Hippocampal formation (tissue), 2 donors: ENCODE measurements at regions not wholly inside any gene's neighbourhood (a gene's known extent, or its start where the extent isn't known, plus 50 kb on each side); places are given as distances from the start of the nearest gene placed in this dataset.

ENCODE experiments used
- DNase-seq, 2 donors: peaks; one replicate each; lab custom pipeline; 2025; lab: John Stamatoyannopoulos, UW

DNA sequence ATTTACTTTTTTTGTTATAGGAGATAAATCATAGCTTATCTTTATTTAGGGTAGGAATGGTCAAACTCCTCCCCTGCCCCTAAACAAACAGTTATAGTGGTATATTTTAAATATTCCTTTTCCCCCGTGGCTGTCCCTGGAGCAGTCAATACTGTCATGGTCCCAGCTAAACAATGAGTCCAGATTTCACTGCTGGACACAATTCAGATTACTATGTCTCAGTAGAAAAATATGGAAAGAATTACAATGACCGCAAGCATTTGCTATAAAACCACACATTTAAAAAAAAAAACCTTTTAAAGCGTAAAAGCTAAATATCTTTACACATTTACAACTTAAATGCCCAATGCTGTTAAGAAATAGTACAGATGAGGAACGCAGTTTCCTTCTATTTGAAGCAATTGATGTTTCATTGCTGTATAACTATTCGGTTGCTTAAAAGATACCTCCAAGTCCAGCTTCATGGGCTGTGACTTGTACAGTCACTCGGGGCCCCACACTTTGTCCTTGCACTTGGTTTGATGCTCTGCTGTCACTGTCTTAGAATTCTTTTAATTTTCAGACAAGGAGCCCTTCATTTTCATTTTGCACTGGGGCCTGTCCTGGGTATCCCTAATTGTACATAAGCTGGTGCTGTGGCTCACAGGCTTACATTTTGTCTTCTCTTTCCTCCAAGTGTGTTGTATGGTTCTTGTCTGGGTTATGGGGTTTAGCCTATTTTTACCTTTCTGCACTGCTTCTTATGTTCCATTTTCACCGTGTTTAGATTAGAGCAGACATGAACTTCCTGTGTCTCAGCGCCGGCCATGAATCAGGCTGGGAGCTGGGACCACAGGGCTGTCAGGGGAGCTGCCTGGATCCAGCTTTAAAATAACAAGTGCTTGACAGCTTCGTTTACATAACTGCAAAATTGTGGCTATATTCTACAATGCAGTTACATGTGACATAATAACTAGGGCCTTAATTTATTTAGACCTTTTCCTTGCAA, 530.2 kb upstream of the FZD8 start:
- no peak for DNase-seq

DNA sequence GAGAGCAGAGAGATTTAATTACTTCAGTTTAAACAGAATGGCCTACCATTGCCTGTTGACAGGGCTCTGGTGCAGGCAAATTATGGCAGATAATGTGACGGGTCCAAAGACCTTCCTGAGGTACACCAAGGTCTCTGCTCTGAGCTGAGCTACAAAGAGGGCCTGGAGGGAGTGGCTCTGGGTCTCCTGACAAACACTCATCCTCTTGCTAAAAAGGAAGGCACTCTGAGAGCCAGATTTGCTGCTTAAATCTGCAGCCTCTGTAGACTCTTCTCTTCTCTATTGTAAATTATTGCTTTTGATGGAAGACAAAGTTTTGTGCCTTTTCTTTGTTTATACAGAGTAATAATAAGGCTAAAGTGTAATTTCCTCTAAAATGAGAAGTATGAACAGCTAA, 529.5 kb upstream of the FZD8 start:
- no peak for DNase-seq

- no peak for DNase-seq
These were observed 528.9 kb upstream of the FZD8 start for GRCh38 chr10:36170943-36171501.

- DNase-seq, result no peak
These were observed 528.1 kb upstream of the FZD8 start for GRCh38 chr10:36170142-36170719.

- no peak for DNase-seq
These were observed 526.7 kb upstream of the FZD8 start for GRCh38 chr10:36168777-36169176.

- DNase-seq, result no peak
These were observed 522.7 kb upstream of the FZD8 start for GRCh38 chr10:36164556-36165504.

GRCh38 chr10:36163827-36164226, 521.7 kb upstream of the FZD8 start:
- no peak for DNase-seq

DNA sequence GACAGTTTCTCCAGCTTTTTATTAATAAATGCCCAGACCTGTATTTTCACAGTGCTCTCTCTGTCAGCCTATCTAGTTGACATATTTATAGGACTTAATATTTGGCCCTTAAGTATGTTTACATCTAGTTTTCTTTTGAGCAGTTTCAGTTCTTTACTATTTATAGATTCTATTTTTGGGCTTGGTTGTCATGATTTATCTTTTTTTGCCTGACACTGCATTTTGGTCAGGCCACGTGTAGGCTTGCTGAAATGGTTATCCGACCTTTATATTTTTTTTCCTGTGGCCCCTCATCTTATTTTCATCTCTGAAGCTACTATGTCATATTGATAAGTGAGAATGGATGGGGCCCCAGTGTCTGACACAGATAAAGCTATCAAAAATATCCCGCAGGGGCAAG, 515.4 kb upstream of the FZD8 start:
- no peak for DNase-seq

GRCh38 chr10:36148207-36148606, 506.1 kb upstream of the FZD8 start:
- DNase-seq, result no peak

- DNase-seq, result no peak
These were observed 505.4 kb upstream of the FZD8 start for GRCh38 chr10:36147529-36147928.

GRCh38 chr10:36141856-36142560, 499.9 kb upstream of the FZD8 start:
- no peak for DNase-seq

DNA sequence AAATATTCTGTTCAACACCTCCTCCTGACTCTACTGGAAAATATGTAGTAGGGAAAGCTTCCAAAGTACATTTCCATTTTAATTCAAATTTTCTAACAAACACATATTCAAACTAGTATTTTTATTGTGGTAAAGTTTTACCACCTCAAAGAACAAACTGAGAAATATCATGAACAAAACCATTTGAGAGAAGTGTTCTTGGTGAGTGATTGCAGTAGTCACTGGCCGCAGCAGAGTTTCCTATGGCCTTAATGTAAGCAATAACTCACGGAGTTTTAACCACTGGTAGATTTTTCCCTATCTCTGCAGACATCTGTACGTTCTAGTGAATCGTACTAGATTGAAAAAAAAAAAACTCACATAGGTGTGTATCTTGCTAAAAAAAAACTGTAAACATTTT, 487.0 kb upstream of the FZD8 start:
- no peak for DNase-seq

- no peak for DNase-seq
These were observed 484.0 kb upstream of the FZD8 start for GRCh38 chr10:36126076-36126475.

DNA sequence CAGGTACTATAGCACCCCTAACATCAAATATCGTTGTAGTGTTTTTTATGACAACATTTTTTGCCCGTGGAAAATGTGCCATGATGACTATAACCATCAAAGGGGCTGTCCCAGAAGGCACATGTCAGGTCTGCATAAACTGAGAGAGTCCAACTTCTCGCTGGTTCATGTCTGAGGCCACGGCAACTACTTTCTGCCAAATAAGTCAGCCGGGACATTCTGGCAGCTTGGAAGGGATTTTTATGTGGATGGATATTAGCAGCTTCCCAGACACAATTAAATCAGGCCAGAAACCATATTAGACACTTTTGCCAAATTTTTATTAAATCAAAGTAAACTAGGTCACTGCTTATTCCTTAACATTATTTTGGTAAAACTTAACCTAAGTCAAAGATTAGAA, 477.4 kb upstream of the FZD8 start:
- DNase-seq, result no peak

GRCh38 chr10:36118314-36118713, 476.2 kb upstream of the FZD8 start:
- no peak for DNase-seq

DNA sequence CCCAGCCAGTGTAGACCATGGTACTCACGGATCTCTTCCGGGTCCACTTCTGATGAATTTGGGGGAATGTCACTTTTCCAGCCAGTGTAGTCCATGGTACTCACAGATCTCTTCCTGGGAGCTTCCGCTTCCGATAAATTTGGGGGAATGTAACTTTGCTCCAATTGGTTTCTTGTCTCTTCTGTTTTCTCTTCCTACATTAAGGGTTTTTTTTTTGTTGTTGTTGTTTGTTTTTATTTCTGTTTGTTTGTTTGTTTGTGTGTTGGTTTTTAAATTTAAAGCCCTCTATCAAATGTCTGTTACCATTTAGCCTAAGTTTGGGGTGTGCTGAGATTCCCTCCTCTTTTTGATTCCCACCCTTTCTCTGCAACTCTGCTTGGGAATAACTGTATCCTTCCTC, 475.8 kb upstream of the FZD8 start:
- no peak for DNase-seq

- DNase-seq, result no peak
These were observed 475.1 kb upstream of the FZD8 start for GRCh38 chr10:36117231-36117630.

- DNase-seq, result no peak
These were observed 474.6 kb upstream of the FZD8 start for GRCh38 chr10:36116731-36117130.

GRCh38 chr10:36116040-36116439, 473.9 kb upstream of the FZD8 start:
- DNase-seq, result no peak

DNA sequence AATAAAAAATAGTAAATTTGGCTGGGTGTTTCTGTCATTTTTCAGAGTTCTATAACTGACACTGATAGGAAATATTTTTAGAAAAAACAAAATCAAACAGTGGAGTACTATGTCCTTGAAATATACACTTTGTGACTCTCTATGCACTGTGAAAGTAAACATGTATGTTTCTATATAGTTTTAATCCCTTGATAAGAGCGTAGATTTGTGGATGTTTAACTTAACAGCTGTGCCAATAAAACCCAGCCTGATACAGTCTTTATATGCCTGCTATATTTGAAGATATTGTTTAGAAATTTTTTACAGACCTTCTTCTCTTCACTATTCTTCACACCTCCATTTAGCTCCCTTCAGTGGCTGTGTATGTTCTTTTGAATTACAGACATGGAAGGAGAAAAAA, 473.3 kb upstream of the FZD8 start:
- no peak for DNase-seq

GRCh38 chr10:36114913-36115312, 472.8 kb upstream of the FZD8 start:
- no peak for DNase-seq
